ENCODE measurements at regions not wholly inside any gene's neighbourhood (a gene's known extent, or its start where the extent isn't known, plus 50 kb on each side); places are given as distances from the start of the nearest gene placed in this dataset.

DNA sequence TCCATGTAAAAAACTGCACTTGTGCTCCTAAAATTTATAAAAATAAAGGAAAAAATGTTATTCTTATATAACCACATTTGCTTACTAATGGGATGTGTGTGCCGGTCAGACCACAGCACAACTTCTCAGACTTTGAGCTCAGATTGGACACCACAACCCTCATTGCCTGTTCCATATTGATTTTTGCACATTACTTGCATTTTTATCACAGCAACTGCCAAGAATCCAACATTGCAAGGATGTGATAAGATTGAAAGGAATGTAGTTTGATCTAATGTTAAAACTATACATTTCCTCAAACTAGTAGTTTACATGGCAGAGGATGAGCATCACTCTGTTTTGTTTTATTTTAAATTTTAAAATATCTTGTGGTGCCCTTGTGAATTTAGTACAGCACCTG is 227.8 kb downstream of the KDR start:
- no peak overlapping the region for H3K27ac ChIP-seq
- no peak for TF ChIP-seq ZFX (IDR thresholded peaks at IDR 0.05; ENCODE audit: borderline replicate concordance)
- TF ChIP-seq, protein P1, sequence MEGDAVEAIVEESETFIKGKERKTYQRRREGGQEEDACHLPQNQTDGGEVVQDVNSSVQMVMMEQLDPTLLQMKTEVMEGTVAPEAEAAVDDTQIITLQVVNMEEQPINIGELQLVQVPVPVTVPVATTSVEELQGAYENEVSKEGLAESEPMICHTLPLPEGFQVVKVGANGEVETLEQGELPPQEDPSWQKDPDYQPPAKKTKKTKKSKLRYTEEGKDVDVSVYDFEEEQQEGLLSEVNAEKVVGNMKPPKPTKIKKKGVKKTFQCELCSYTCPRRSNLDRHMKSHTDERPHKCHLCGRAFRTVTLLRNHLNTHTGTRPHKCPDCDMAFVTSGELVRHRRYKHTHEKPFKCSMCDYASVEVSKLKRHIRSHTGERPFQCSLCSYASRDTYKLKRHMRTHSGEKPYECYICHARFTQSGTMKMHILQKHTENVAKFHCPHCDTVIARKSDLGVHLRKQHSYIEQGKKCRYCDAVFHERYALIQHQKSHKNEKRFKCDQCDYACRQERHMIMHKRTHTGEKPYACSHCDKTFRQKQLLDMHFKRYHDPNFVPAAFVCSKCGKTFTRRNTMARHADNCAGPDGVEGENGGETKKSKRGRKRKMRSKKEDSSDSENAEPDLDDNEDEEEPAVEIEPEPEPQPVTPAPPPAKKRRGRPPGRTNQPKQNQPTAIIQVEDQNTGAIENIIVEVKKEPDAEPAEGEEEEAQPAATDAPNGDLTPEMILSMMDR (IDR thresholded peaks at IDR 0.05), result no peak

DNA sequence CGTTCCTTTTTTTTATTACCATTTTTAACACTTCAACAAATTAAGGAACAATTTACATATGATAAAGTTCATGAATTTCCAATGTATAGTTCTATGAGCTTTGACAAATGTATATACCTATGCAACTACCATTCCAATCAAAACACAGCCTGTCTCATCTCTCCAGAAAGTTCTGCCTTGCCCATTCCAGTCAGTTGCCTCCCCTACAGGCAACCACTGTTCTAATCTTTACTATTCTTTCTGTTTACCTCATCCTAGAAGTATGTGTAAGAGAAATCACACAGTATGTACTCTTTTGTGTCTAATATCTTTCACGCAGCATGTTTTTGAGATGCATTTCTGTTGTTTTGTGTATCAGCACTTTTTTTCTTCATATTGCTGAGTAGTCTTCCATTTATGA is 224.9 kb downstream of the KIT start:
- TF ChIP-seq ZFX (IDR thresholded peaks at IDR 0.05; ENCODE audit: borderline replicate concordance), result no peak
- no peak overlapping the region for H3K27ac ChIP-seq

DNA sequence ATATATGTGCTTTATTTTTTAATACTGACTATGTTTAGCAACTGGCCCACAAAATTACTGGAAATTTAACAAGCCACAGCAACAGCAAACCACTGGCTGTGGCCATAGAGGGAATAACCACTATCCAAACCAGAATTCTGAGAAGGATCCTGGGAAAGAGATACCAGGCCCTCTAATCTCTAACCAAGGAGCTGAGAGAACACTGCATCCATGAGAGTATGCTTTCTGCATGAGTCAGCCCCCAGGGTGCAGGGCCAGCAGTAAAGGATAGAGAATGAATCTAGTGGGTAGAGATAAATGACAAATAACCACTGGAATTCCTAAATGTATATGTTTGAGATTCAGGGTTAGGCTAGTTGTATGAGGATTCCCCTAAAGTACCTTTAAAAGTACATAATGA is 221.8 kb downstream of the KIT start:
- TF ChIP-seq, protein P1 (IDR thresholded peaks at IDR 0.05), result no peak
- no peak for TF ChIP-seq ZFX (IDR thresholded peaks at IDR 0.05; ENCODE audit: borderline replicate concordance)

DNA sequence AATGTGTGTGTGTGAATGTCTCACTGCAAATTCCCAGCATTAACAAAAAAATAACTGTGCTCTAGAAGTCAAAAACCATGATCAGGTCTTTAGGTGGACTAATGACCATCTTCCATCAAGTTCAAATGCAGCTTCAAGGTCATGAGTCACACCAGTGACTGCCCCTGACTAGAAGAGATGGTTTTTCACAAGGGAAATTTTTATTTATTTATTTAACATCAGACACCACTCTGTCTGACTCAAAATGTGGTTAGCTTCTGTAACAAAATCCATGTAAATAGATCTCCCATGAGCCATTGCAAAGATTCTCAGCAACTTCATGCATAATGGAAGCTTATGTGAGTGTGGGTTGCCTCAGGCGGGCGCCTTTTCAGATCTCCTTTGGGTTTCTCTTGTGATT is 219.2 kb downstream of the KIT start:
- H3K27ac ChIP-seq, result no peak overlapping the region
- no peak for TF ChIP-seq ZFX (IDR thresholded peaks at IDR 0.05; ENCODE audit: borderline replicate concordance)
- TF ChIP-seq, protein P1 (IDR thresholded peaks at IDR 0.05), result no peak

More for the DNA sequence above, 221.8 kb downstream of the KIT start:
- no peak overlapping the region for H3K27ac ChIP-seq

DNA sequence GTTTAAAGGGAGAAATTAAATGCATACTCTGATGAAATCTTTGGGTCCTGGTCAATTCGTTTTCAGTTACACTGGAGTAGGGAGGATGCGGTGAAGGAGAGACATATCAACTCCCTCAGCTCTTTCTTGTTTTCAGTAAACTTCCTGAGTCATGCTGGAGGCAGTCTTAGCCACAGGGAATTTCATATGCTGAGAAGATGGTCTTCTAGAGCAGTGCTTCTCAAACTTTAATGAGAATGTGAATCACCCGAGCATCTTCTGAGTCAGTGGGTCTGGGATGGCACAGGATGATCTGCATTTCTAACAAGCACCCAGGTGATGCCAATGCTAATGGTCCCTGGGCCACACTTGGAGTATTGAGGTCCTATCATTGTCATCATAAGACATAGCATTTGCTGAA is 214.5 kb downstream of the KIT start:
- no peak overlapping the region for H3K27ac ChIP-seq
- TF ChIP-seq, protein P1 (IDR thresholded peaks at IDR 0.05), result no peak
- no peak for TF ChIP-seq ZFX (IDR thresholded peaks at IDR 0.05; ENCODE audit: borderline replicate concordance)

DNA sequence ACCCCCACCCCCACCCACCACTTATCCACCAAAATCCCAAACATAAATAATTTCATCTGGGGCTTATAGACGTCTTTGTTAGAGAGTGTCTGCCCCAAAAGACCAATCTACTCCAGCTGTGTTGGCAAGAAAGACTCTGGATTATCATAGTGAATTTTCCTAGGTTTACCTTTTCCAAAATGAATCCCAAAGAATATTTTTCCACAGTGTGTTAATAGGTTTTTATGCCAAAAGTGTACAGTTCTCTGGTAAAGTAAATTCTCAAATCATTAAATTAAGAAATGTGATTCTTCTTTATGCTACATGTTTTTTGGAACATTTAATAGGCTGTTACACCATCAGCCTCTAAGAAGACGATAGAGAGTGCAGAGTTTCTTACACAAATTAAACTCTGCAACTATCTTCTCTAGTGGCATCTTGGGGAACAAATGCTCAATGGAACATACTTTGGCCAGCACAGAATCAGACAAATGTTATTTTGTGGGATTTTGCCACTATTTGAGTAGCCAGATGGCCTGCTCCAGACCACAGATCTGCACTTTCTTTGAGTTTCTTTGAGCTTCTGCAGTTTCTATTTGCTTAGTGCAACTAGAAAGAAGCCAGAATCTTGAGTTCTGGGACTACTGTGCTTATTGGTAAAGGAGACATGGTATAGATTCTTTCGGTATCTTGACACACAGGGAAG is 206.0 kb downstream of the KIT start:
- TF ChIP-seq, protein P1 (IDR thresholded peaks at IDR 0.05), result no peak
- TF ChIP-seq ZFX (IDR thresholded peaks at IDR 0.05; ENCODE audit: borderline replicate concordance), result no peak
- no peak overlapping the region for H3K27ac ChIP-seq

DNA sequence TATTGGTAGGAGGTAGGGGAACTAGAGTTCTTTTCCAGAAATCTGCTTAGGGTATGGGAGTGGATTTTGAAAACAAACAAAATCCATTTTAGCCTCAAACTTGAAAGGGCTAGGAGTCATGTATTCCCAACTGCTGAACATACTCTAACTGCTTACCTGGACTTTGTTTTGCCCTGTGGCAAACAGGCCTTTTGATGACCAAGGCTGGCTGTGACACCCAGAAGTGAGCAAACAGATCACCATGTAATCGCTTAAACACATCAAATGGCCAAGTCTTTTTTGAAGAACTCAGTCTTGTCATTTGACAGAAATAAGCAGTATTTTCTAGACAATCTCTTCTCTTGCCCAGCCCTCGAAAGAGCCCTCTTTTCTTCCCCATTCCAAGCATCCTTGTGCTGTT is 203.4 kb downstream of the KIT start:
- H3K27ac ChIP-seq, result no peak overlapping the region
- TF ChIP-seq ZFX (IDR thresholded peaks at IDR 0.05; ENCODE audit: borderline replicate concordance), result no peak
- TF ChIP-seq, protein P1 (IDR thresholded peaks at IDR 0.05), result no peak
